Liver (tissue), 3 donors: ENCODE measurements at regions not wholly inside any gene's neighbourhood (a gene's known extent, or its start where the extent isn't known, plus 50 kb on each side); places are given as distances from the start of the nearest gene placed in this dataset.

Experiments
- CTCF ChIP-seq: fragments of 150-350 bp; IDR thresholded peaks from 2 replicates; pipeline ENCODE4 v1.5.1; 2017; ENCODE audit warnings: improper control_type of control experiment, low read depth, low read length; ENCODE audit not compliant: missing input control
- GABPA ChIP-seq, 2 donors: IDR thresholded peaks in 1 of 2; conservative IDR thresholded peaks in 1 of 2; 2 replicates each; pipeline ENCODE4 v1.6.1; 2016; ENCODE audit warnings: antibody characterized with exemption in 2 of 2, mild to moderate bottlenecking in 1 of 2, moderate library complexity in 1 of 2
- JUND ChIP-seq, 2 donors: IDR thresholded peaks; 2 replicates each; pipeline ENCODE4 v1.6.1; 2016; ENCODE audit warnings: antibody characterized with exemption in 2 of 2
- RAD21 ChIP-seq, 2 donors: IDR thresholded peaks; 2 replicates each; pipeline ENCODE4 v1.6.1; 2016; ENCODE audit warnings: antibody characterized with exemption in 2 of 2, mild to moderate bottlenecking in 2 of 2
- SP1 ChIP-seq: IDR thresholded peaks from 2 replicates; pipeline ENCODE4 v1.6.1; 2018; ENCODE audit warnings: antibody characterized with exemption, mild to moderate bottlenecking
- TAF1 ChIP-seq: conservative IDR thresholded peaks from 2 replicates; pipeline ENCODE4 v1.6.1; 2016; ENCODE audit warnings: antibody characterized with exemption, mild to moderate bottlenecking
- YY1 ChIP-seq: IDR thresholded peaks from 2 replicates; pipeline ENCODE4 v1.6.1; 2016; ENCODE audit warnings: antibody characterized with exemption, mild to moderate bottlenecking
- TF ChIP-seq, protein P1 (sequence below): IDR thresholded peaks from 2 replicates; pipeline ENCODE4 v1.6.1; 2016; ENCODE audit warnings: antibody characterized with exemption, mild to moderate bottlenecking
- donor health status: healthy.
- donor health status: healthy.

DNA sequence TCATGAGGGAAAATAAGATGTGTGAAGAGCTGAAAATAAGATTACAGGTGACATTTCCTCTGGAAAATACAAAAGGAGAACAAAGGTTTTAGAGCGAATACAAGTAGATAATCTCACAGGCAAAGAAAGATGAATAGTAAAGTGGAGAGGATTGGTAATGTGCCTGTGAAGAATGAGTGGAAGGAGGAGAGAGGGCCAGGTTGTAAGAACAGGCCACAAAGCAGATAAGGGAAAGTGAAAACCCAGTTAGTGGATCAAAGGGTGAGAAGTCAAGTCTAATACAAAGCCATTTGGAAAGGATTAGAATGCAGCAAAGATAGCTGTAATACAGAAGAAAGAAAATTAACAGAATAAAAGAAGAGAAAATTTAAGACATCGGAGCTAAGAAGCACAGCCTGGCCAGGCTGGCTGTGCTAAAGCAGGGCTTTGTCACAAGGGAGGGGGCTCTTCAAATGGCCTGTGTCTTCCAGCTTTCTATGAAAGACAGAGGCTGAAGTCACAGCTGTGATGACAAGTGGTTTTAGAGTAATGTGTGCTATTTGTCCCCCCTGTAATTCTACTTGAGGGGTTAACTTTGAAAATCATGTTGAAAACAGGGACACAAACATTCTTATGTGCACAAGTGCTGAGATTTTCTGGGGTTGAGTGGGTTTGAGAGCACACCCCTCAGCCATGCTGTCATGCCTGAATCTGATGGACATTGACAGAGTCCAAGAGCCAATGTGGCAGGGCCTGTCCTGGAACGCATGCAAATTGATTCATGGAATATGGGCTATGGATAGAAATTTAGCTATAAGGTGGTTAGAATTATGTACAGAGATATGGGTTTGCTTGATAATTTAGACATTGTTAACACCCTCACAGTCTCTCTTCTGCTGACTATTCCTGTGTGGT is 344.5 kb upstream of the NAV3 start:
- TF ChIP-seq CTCF = no peak
- no peak for TF ChIP-seq JUND (IDR thresholded peaks at IDR 0.05)
- TF ChIP-seq, protein P1, sequence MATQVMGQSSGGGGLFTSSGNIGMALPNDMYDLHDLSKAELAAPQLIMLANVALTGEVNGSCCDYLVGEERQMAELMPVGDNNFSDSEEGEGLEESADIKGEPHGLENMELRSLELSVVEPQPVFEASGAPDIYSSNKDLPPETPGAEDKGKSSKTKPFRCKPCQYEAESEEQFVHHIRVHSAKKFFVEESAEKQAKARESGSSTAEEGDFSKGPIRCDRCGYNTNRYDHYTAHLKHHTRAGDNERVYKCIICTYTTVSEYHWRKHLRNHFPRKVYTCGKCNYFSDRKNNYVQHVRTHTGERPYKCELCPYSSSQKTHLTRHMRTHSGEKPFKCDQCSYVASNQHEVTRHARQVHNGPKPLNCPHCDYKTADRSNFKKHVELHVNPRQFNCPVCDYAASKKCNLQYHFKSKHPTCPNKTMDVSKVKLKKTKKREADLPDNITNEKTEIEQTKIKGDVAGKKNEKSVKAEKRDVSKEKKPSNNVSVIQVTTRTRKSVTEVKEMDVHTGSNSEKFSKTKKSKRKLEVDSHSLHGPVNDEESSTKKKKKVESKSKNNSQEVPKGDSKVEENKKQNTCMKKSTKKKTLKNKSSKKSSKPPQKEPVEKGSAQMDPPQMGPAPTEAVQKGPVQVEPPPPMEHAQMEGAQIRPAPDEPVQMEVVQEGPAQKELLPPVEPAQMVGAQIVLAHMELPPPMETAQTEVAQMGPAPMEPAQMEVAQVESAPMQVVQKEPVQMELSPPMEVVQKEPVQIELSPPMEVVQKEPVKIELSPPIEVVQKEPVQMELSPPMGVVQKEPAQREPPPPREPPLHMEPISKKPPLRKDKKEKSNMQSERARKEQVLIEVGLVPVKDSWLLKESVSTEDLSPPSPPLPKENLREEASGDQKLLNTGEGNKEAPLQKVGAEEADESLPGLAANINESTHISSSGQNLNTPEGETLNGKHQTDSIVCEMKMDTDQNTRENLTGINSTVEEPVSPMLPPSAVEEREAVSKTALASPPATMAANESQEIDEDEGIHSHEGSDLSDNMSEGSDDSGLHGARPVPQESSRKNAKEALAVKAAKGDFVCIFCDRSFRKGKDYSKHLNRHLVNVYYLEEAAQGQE = no peak
- no peak for TF ChIP-seq GABPA (IDR thresholded peaks at IDR 0.05 in 1 of 2, conservative IDR thresholded peaks at IDR 0.05 in 1 of 2)
- no peak for TF ChIP-seq SP1
- no peak for TF ChIP-seq YY1
- TF ChIP-seq TAF1 = no peak
- no peak for TF ChIP-seq RAD21 (IDR thresholded peaks at IDR 0.05)
